ENCODE measurements at regions not wholly inside any gene's neighbourhood (a gene's known extent, or its start where the extent isn't known, plus 50 kb on each side); places are given as distances from the start of the nearest gene placed in this dataset.
"Not testable (repeated sequence)": the region's sequence is repeated elsewhere in the genome, so short reads cannot be mapped to it uniquely, and the experiment has no call there.

GRCh38 chr22:49669969-49670455, 157.7 kb downstream of the BRD1 start:
- not testable (repeated sequence) for H3K4me1 ChIP-seq (replicated peaks in 1 of 2); H3K27ac ChIP-seq
- in situ Hi-C loops (cut with MboI; ENCODE audit: low pct_unique_long_range_greater_than_20kb in 2 of 9, low sequenced_read_pairs in 9 of 9, unreplicated experiment in 9 of 9): loop anchor here in 1 of 9 experiments (25.0 kb wide), 1 partner anchor 92 kb away; no protein-coding TSS in a partner anchor
- WGBS, 10 experiments: 0% methylated on average over 1 of the region's 33 CpGs; no CpG with 5 or more reads in 9 of the 10 experiments
- peak in 3 of 8 experiments; percentile 58 to 61 (median 59) for ATAC-seq (replicated peaks in 6 of 8)
- peak overlapping the region in 3 of 5 donors; percentile 12 to 39 (median 37) for H3K4me3 ChIP-seq

DNA sequence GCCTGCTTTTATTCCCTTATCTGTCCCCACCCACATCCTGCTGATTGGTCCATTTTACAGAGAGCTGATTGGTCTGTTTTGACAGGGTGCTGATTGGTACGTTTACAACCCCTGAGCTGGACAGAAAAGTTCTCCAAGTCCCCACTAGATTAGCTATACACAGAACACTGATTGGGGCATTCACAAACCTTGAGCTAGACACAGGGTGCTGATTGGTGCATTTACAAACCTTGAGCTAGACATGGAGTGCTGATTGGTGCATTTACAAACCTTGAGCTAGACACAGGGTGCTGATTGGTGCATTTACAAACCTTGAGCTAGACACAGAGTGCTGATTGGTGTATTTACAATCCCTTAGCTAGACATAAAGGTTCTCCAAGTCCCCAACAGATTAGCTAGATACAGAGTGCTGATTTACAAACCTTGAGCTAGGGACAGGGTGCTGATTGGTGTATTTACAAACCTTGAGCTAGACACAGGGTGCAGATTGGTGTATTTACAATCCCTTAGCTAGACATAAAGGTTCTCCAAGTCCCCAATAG, 158.2 kb downstream of the BRD1 start:
- in situ Hi-C loops (cut with MboI; ENCODE audit: low pct_unique_long_range_greater_than_20kb in 2 of 9, low sequenced_read_pairs in 9 of 9, unreplicated experiment in 9 of 9): loop anchor here in 1 of 9 experiments (25.0 kb wide), 1 partner anchor 93 kb away; no protein-coding TSS in a partner anchor
- WGBS, 10 experiments: 0 to 20% methylated on average over 1 of the region's 1 CpG; no CpG with 5 or more reads in 8 of the 10 experiments
- H3K27ac ChIP-seq; H3K4me1 ChIP-seq (replicated peaks in 1 of 2); H3K4me3 ChIP-seq: not testable (repeated sequence)
- ATAC-seq (replicated peaks in 6 of 8): peak in 2 of 8 experiments; percentile 34 to 54

DNA sequence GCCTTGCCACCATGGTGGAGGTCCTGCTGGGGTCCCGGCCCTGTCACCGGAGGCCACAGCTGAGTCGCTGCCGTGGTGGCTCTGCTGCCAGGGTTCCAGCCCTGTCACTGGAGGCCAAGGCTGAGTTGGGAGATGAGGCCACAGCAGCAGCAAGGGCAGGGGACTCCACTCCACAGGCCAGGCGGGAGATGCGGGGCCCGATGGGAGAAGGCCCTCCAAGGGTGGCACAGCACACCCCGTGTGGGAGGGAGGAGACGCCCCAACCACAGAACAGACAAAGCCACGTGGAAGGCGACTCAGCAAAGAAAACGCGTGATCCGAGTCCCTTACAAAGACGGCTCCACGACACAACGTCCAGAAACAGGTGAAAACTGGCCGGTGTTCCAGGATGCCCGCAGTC, 159.3 kb downstream of the BRD1 start:
- WGBS, 10 experiments: 59 to 100% (median 81%) methylated on average over 1 to 16 of the region's 19 CpGs; no CpG with 5 or more reads in 2 of the 10 experiments
- ATAC-seq (replicated peaks in 6 of 8): no peak
- Histone ChIP-seq H3K4me3 (no peak overlapping the region), H3K27ac (no peak overlapping the region), H3K4me1 (replicated peaks in 1 of 2) (no peaks in the 10 kb centered on the region)
- in situ Hi-C loops (cut with MboI; ENCODE audit: low pct_unique_long_range_greater_than_20kb in 2 of 9, low sequenced_read_pairs in 9 of 9, unreplicated experiment in 9 of 9): loop anchor here in 1 of 9 experiments (25.0 kb wide), 1 partner anchor 94 kb away; no protein-coding TSS in a partner anchor

GRCh38 chr22:49667236-49667635, 160.4 kb downstream of the BRD1 start:
- WGBS, 10 experiments: 22 to 91% (median 32%) methylated on average over 5 of the region's 13 CpGs; no CpG with 5 or more reads in 7 of the 10 experiments
- H3K4me3 ChIP-seq: no peak overlapping the region
- no peak overlapping the region for H3K27ac ChIP-seq
- H3K4me1 ChIP-seq (replicated peaks in 1 of 2): no peaks in the 10 kb centered on the region
- ATAC-seq (replicated peaks in 6 of 8): no peak
- in situ Hi-C loops (cut with MboI; ENCODE audit: low pct_unique_long_range_greater_than_20kb in 2 of 9, low sequenced_read_pairs in 9 of 9, unreplicated experiment in 9 of 9): loop anchor here in 1 of 9 experiments (25.0 kb wide), 1 partner anchor 95 kb away; no protein-coding TSS in a partner anchor

DNA sequence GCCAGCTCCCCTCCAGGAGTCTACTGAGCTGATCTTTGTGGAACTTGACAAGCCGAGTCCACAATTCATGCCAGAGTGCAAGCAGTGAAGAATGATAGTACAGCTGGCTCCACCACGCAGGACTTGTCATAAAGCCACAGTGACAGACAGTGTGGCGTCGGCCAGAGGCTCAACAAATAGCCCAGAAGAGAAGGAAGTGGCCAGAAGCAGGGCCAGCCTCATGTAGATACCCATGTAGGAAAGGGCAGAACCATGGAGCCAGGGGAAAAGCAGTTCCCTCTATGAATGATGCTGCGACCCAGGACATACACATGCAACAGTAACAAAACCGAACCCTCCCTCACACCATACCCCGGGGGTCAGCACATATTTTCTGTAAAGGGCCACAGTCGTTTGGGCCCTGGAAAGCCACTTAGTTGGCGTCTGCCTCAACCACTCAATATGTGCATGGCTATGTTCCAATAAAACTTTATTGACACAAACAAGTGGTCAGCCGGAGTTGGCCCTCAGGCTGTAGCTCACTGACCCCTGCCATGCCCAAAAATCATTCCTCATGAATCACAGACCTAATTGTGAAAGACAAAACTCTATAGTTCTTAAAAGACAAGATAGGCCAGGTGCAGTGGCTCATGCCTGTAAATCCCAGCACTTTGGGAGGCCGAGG, 161.4 kb downstream of the BRD1 start:
- H3K4me3 ChIP-seq: no peak overlapping the region
- no peak for ATAC-seq (replicated peaks in 6 of 8)
- H3K4me1 ChIP-seq (replicated peaks in 1 of 2): no peaks in the 10 kb centered on the region
- WGBS, 10 experiments: 4 to 93% (median 51%) methylated on average over 1 to 9 of the region's 11 CpGs
- in situ Hi-C loops (cut with MboI; ENCODE audit: low pct_unique_long_range_greater_than_20kb in 2 of 9, low sequenced_read_pairs in 9 of 9, unreplicated experiment in 9 of 9): loop anchor here in 1 of 9 experiments (25.0 kb wide), 1 partner anchor 96 kb away; no protein-coding TSS in a partner anchor
- no peak overlapping the region for H3K27ac ChIP-seq

- peak in 1 of 8 experiments; percentile 34 for ATAC-seq (replicated peaks in 6 of 8)
Observed at GRCh38 chr22:49664891-49665290, 162.8 kb downstream of the BRD1 start.

GRCh38 chr22:49664371-49664881, 163.2 kb downstream of the BRD1 start:
- Histone ChIP-seq H3K4me1 (replicated peaks in 1 of 2) (peaks cover 0 to 6% of the 10 kb centered on the region in 2 donors), H3K27ac (no peak overlapping the region), H3K4me3 (no peak overlapping the region)
- in situ Hi-C loops (cut with MboI; ENCODE audit: low pct_unique_long_range_greater_than_20kb in 2 of 9, low sequenced_read_pairs in 9 of 9, unreplicated experiment in 9 of 9): loop anchor here in 1 of 9 experiments (25.0 kb wide), 1 partner anchor 98 kb away; no protein-coding TSS in a partner anchor
- WGBS, 10 experiments: 40 to 86% (median 60%) methylated on average over 1 to 8 of the region's 21 CpGs; no CpG with 5 or more reads in 4 of the 10 experiments
- ATAC-seq (replicated peaks in 6 of 8): peak in 2 of 8 experiments; percentile 51 to 53

More at GRCh38 chr22:49664891-49665290, 162.8 kb downstream of the BRD1 start:
- WGBS, 10 experiments: 70% methylated on average over 5 of the region's 18 CpGs; no CpG with 5 or more reads in 9 of the 10 experiments
- H3K4me1 ChIP-seq (replicated peaks in 1 of 2): peaks cover 0 to 1% of the 10 kb centered on the region in 2 donors
- in situ Hi-C loops (cut with MboI; ENCODE audit: low pct_unique_long_range_greater_than_20kb in 2 of 9, low sequenced_read_pairs in 9 of 9, unreplicated experiment in 9 of 9): loop anchor here in 1 of 9 experiments (25.0 kb wide), 1 partner anchor 97 kb away; no protein-coding TSS in a partner anchor
- no peak overlapping the region for H3K4me3 ChIP-seq
- H3K27ac ChIP-seq: no peak overlapping the region

DNA sequence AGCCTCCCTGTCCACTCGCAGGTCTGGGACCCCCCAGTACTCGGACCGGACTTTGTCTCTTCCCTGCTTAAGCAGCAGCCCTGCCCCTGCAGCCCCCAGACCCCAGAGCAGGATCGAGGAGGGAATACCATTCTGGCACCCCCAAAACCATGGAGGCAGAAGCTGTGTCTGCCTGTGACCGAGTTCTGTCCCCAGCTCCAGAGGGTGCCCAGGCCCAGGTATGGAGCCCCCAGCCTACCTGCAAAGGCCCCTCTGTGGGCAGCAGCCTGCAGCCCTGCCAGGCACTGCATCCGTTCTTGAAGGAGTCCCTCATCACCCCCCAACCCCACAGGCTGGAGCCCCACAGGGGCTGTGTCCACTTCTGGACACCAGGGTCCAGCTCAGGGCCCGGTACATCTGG, 163.8 kb downstream of the BRD1 start:
- no peak overlapping the region for H3K4me3 ChIP-seq
- WGBS, 10 experiments: 33 to 100% (median 70%) methylated on average over 1 to 3 of the region's 7 CpGs; no CpG with 5 or more reads in 6 of the 10 experiments
- H3K4me1 ChIP-seq (replicated peaks in 1 of 2): peaks cover 0 to 12% of the 10 kb centered on the region in 2 donors

GRCh38 chr22:49663311-49663711, 164.4 kb downstream of the BRD1 start:
- Histone ChIP-seq H3K4me3 (no peak overlapping the region), H3K4me1 (replicated peaks in 1 of 2) (peaks cover 0 to 12% of the 10 kb centered on the region in 2 donors), H3K27ac (no peak overlapping the region)
- WGBS, 10 experiments: 65 to 100% (median 81%) methylated on average over 4 to 11 of the region's 17 CpGs; no CpG with 5 or more reads in 5 of the 10 experiments
- ATAC-seq (replicated peaks in 6 of 8): no peak
- in situ Hi-C loops (cut with MboI; ENCODE audit: low pct_unique_long_range_greater_than_20kb in 2 of 9, low sequenced_read_pairs in 9 of 9, unreplicated experiment in 9 of 9): loop anchor here in 1 of 9 experiments (25.0 kb wide), 1 partner anchor 99 kb away; no protein-coding TSS in a partner anchor

More for the DNA sequence above, 163.8 kb downstream of the BRD1 start:
- ATAC-seq (replicated peaks in 6 of 8): no peak
- in situ Hi-C loops (cut with MboI; ENCODE audit: low pct_unique_long_range_greater_than_20kb in 2 of 9, low sequenced_read_pairs in 9 of 9, unreplicated experiment in 9 of 9): loop anchor here in 1 of 9 experiments (25.0 kb wide), 1 partner anchor 98 kb away; no protein-coding TSS in a partner anchor
- H3K27ac ChIP-seq: no peak overlapping the region

DNA sequence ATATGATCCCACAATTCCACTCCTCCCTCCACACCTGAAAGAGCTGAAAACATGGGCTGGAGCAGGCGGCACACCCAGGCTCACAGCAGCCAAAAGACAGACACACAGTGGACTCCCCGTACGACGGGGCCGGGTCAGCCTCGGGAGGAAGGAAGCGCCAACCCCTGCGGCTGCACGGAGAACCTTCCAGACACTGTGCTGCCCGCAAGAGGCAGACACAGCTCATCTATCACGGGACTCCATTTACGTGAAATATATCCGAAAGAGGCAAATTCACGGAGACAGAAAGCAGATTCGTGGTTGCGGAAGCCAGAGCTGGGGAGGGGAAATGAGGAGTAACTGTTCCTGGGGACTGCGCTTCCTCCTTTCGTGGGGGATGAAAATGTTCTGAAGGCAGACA, 165.0 kb downstream of the BRD1 start:
- Histone ChIP-seq H3K4me3 (no peak overlapping the region), H3K27ac (no peak overlapping the region), H3K4me1 (replicated peaks in 1 of 2) (peaks cover 0 to 12% of the 10 kb centered on the region in 2 donors)
- 0 to 85% (median 75%) methylated on average over 1 to 11 of the region's 18 CpGs; no CpG with 5 or more reads in 3 of the 10 experiments for WGBS, 10 experiments
- no peak for ATAC-seq (replicated peaks in 6 of 8)
- in situ Hi-C loops (cut with MboI; ENCODE audit: low pct_unique_long_range_greater_than_20kb in 2 of 9, low sequenced_read_pairs in 9 of 9, unreplicated experiment in 9 of 9): loop anchor here in 1 of 9 experiments (25.0 kb wide), 1 partner anchor 100 kb away; no protein-coding TSS in a partner anchor

DNA sequence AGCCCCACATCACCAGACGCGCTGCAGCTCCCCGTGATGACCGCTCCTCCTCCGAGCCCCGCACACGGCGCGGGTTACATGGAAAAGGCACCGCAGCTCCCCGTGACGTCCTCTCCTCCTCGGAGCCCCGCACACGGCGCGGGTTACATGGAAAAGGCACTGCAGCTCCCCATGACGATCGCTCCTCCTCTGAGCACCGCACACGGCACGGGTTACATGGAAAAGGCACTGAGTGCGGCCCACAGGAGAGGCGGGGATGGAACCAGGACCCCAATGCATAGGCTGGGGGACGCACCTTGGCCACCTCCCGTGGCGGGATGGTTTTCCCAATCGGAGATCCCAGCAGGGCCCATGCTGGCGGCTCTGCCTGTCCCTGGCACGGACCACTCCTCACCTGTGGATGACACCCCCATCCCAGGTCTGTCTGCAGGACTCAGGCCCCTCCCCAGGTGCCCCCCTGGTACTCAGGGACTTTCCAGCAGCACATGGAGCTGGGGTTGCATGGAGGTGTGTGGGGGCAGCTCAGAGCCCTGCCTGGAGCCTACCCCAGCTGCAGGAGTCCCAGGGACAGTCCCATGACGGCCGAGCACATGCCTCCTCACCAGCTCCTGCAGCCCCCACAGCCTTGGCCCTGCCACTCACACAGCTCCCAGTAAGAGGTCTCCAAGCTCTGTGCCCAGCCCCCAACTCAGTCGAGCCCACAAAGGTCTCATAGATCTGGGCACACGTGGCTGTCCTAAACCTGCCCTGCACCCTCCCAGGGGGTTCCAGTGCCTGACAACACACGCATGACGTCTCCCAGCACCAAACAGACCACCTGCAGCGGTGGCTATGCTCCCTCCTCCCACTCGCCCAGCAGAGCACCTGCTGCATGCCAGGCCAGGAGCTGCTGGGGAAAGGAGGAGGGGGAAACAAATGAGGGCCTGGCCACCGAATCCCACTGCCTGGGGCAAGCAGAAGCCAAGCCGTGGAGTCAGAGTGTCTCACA, 166.6 kb downstream of the BRD1 start:
- Histone ChIP-seq H3K4me3 (no peak overlapping the region), H3K4me1 (replicated peaks in 1 of 2) (peaks cover 0 to 12% of the 10 kb centered on the region in 2 donors), H3K27ac (no peak overlapping the region)
- WGBS, 10 experiments: 0 to 100% (median 88%) methylated on average over 1 to 21 of the region's 40 CpGs; no CpG with 5 or more reads in 5 of the 10 experiments
- peak in 1 of 8 experiments; percentile 8 for ATAC-seq (replicated peaks in 6 of 8)
- in situ Hi-C loops (cut with MboI; ENCODE audit: low pct_unique_long_range_greater_than_20kb in 2 of 9, low sequenced_read_pairs in 9 of 9, unreplicated experiment in 9 of 9): loop anchor here in 1 of 9 experiments (25.0 kb wide), 1 partner anchor 101 kb away; no protein-coding TSS in a partner anchor
